B cell (primary cell): ENCODE measurements at regions not wholly inside any gene's neighbourhood (a gene's known extent, or its start where the extent isn't known, plus 50 kb on each side); places are given as distances from the start of the nearest gene placed in this dataset.

Source experiments
- EZH2 ChIP-seq: IDR thresholded peaks from 2 replicates; pipeline ENCODE4 v1.6.1; 2012; ENCODE audit warnings: borderline replicate concordance, low read depth, mild to moderate bottlenecking, moderate library complexity, low read length; ENCODE audit not compliant: insufficient read depth, poor library complexity, severe bottlenecking
- TF ChIP-seq, protein P1 (sequence below): fragments of 200-600 bp; IDR thresholded peaks from one replicate; pipeline ENCODE4 v1.8.0; 2022; ENCODE audit warnings: antibody characterized with exemption, mild to moderate bottlenecking

GRCh38 chr5:2131196-2131595 is 248.5 kb upstream of the IRX4 start:
- TF ChIP-seq, protein P1, sequence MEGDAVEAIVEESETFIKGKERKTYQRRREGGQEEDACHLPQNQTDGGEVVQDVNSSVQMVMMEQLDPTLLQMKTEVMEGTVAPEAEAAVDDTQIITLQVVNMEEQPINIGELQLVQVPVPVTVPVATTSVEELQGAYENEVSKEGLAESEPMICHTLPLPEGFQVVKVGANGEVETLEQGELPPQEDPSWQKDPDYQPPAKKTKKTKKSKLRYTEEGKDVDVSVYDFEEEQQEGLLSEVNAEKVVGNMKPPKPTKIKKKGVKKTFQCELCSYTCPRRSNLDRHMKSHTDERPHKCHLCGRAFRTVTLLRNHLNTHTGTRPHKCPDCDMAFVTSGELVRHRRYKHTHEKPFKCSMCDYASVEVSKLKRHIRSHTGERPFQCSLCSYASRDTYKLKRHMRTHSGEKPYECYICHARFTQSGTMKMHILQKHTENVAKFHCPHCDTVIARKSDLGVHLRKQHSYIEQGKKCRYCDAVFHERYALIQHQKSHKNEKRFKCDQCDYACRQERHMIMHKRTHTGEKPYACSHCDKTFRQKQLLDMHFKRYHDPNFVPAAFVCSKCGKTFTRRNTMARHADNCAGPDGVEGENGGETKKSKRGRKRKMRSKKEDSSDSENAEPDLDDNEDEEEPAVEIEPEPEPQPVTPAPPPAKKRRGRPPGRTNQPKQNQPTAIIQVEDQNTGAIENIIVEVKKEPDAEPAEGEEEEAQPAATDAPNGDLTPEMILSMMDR: no peak
- no peak for TF ChIP-seq EZH2
